AML-193 (cell line): ENCODE measurements at regions not wholly inside any gene's neighbourhood (a gene's known extent, or its start where the extent isn't known, plus 50 kb on each side); places are given as distances from the start of the nearest gene placed in this dataset.
"Not testable (repeated sequence)": the region's sequence is repeated elsewhere in the genome, so short reads cannot be mapped to it uniquely, and the experiment has no call there.

Experiments
- DNase-seq, 2 experiments: peaks; one replicate each; lab custom pipeline; 2025; lab: John Stamatoyannopoulos, UW

- DNase-seq = no peak
Observed at GRCh38 chr6:21334651-21335050, 258.9 kb upstream of the SOX4 start.

GRCh38 chr6:21335591-21335990, 258.0 kb upstream of the SOX4 start:
- DNase-seq = no peak

- no peak for DNase-seq
Observed at GRCh38 chr6:21337263-21337662, 256.3 kb upstream of the SOX4 start.

- no peak for DNase-seq
Observed at GRCh38 chr6:21340573-21340972, 253.0 kb upstream of the SOX4 start.

GRCh38 chr6:21341910-21342309, 251.6 kb upstream of the SOX4 start:
- no peak for DNase-seq

GRCh38 chr6:21342501-21342900, 251.1 kb upstream of the SOX4 start:
- DNase-seq = no peak

GRCh38 chr6:21345704-21346103, 247.8 kb upstream of the SOX4 start:
- not testable (repeated sequence) for DNase-seq

- no peak for DNase-seq
Observed at GRCh38 chr6:21348146-21348503, 245.4 kb upstream of the SOX4 start.

- DNase-seq = no peak
Observed at GRCh38 chr6:21348504-21349195, 244.9 kb upstream of the SOX4 start.

GRCh38 chr6:21349834-21350233, 243.7 kb upstream of the SOX4 start:
- DNase-seq = no peak

- DNase-seq = no peak
Observed at GRCh38 chr6:21350926-21351325, 242.6 kb upstream of the SOX4 start.

- no peak for DNase-seq
Observed at GRCh38 chr6:21352131-21352530, 241.4 kb upstream of the SOX4 start.

- DNase-seq = no peak
Observed at GRCh38 chr6:21354805-21355238, 238.7 kb upstream of the SOX4 start.

- no peak for DNase-seq
Observed at GRCh38 chr6:21355638-21356037, 237.9 kb upstream of the SOX4 start.

- no peak for DNase-seq
Observed at GRCh38 chr6:21357262-21357661, 236.3 kb upstream of the SOX4 start.

GRCh38 chr6:21359926-21360325, 233.6 kb upstream of the SOX4 start:
- no peak for DNase-seq

- no peak for DNase-seq
Observed at GRCh38 chr6:21360336-21360735, 233.2 kb upstream of the SOX4 start.

- DNase-seq = no peak
Observed at GRCh38 chr6:21367148-21367547, 226.4 kb upstream of the SOX4 start.

GRCh38 chr6:21367649-21368154, 225.8 kb upstream of the SOX4 start:
- DNase-seq = no peak

- no peak for DNase-seq
Observed at GRCh38 chr6:21371061-21371460, 222.5 kb upstream of the SOX4 start.

- no peak for DNase-seq
Observed at GRCh38 chr6:21371676-21372171, 221.8 kb upstream of the SOX4 start.

GRCh38 chr6:21375151-21376116, 218.1 kb upstream of the SOX4 start:
- no peak for DNase-seq

- no peak for DNase-seq
Observed at GRCh38 chr6:21377356-21377755, 216.2 kb upstream of the SOX4 start.
